ENCODE measurements at regions not wholly inside any gene's neighbourhood (a gene's known extent, or its start where the extent isn't known, plus 50 kb on each side); places are given as distances from the start of the nearest gene placed in this dataset.

- H3K27ac ChIP-seq = peak overlapping the region; percentile 70
- TF ChIP-seq CTCF (IDR thresholded peaks at IDR 0.05) (no peak), ZFX (IDR thresholded peaks at IDR 0.05; ENCODE audit: borderline replicate concordance) (no peak)
These were observed 79.3 kb downstream of the ARF6 start for GRCh38 chr14:49972131-49972671.

GRCh38 chr14:49972823-49973222 lies 79.9 kb downstream of the ARF6 start:
- no peak for TF ChIP-seq CTCF (IDR thresholded peaks at IDR 0.05)
- no peak for TF ChIP-seq ZFX (IDR thresholded peaks at IDR 0.05; ENCODE audit: borderline replicate concordance)
- peak overlapping the region; percentile 70 for H3K27ac ChIP-seq

- TF ChIP-seq ZFX (IDR thresholded peaks at IDR 0.05; ENCODE audit: borderline replicate concordance) = no peak
- no peak for TF ChIP-seq CTCF (IDR thresholded peaks at IDR 0.05)
- H3K27ac ChIP-seq = no peak overlapping the region
These were observed 82.4 kb downstream of the ARF6 start for GRCh38 chr14:49975276-49975675.

- no peak overlapping the region for H3K27ac ChIP-seq
- TF ChIP-seq CTCF (IDR thresholded peaks at IDR 0.05) = no peak
- no peak for TF ChIP-seq ZFX (IDR thresholded peaks at IDR 0.05; ENCODE audit: borderline replicate concordance)
These were observed 82.9 kb downstream of the ARF6 start for GRCh38 chr14:49975799-49976198.

- no peak for TF ChIP-seq CTCF (IDR thresholded peaks at IDR 0.05)
- no peak for TF ChIP-seq ZFX (IDR thresholded peaks at IDR 0.05; ENCODE audit: borderline replicate concordance)
- H3K27ac ChIP-seq = no peak overlapping the region
These were observed 84.4 kb downstream of the ARF6 start for GRCh38 chr14:49977126-49977841.

GRCh38 chr14:49980027-49980426 lies 87.1 kb downstream of the ARF6 start:
- no peak overlapping the region for H3K27ac ChIP-seq
- no peak for TF ChIP-seq ZFX (IDR thresholded peaks at IDR 0.05; ENCODE audit: borderline replicate concordance)
- TF ChIP-seq CTCF (IDR thresholded peaks at IDR 0.05) = no peak

GRCh38 chr14:49982082-49982481 lies 89.2 kb downstream of the ARF6 start:
- H3K27ac ChIP-seq = no peak overlapping the region

More at GRCh38 chr14:49982082-49982481, 89.2 kb downstream of the ARF6 start:
- TF ChIP-seq ZFX (IDR thresholded peaks at IDR 0.05; ENCODE audit: borderline replicate concordance) (no peak), CTCF (IDR thresholded peaks at IDR 0.05) (no peak)

All from 22Rv1 (cell line).